Natural killer cell (primary cell): ENCODE measurements at regions not wholly inside any gene's neighbourhood (a gene's known extent, or its start where the extent isn't known, plus 50 kb on each side); places are given as distances from the start of the nearest gene placed in this dataset.

Experiments
- ATAC-seq, 3 donors: fragments of 150-1000 bp in 2 of 3; fragments of 200-7000 bp in 1 of 3; cut with Tn5 transposase; 1 replicate in 1 of 3; 2 replicates in 2 of 3; pipeline ENCODE4 v1.10.0; 2021; ENCODE audit warnings: mild to moderate bottlenecking in 2 of 3, moderate library complexity in 2 of 3
- DNase-seq, 2 donors: peaks; one replicate each; pipeline versions ENCODE4 v3.0.0 to v3.0.0-alpha.2; 2013 to 2021; ENCODE audit warnings: mixed read lengths in 1 of 2
- H3K27ac ChIP-seq: one replicate; pipeline ENCODE4 v1.5.1; 2013; ENCODE audit warnings: mild to moderate bottlenecking, low read length
- H3K27me3 ChIP-seq: one replicate; pipeline ENCODE4 v1.6.1; 2013; ENCODE audit warnings: low read length; ENCODE audit not compliant: control insufficient read depth, insufficient read depth
- H3K36me3 ChIP-seq: one replicate; pipeline ENCODE4 v1.6.1; 2013; ENCODE audit warnings: low read length; ENCODE audit not compliant: control insufficient read depth, insufficient read depth
- H3K4me1 ChIP-seq: one replicate; pipeline ENCODE4 v1.6.1; 2013; ENCODE audit warnings: low read length; ENCODE audit not compliant: control insufficient read depth, insufficient read depth
- H3K4me3 ChIP-seq: one replicate; pipeline ENCODE4 v1.5.1; 2013; ENCODE audit warnings: low read length
- H3K9me3 ChIP-seq: one replicate; pipeline ENCODE4 v1.6.1; 2013; ENCODE audit warnings: low read length; ENCODE audit not compliant: control insufficient read depth, insufficient read depth
- H3K27ac Mint-ChIP-seq, 2 donors: one replicate each; pipeline ENCODE4 v1.8.0; 2022; ENCODE audit warnings: mild to moderate bottlenecking in 2 of 2, mixed read lengths in 2 of 2, moderate library complexity in 1 of 2
- H3K27me3 Mint-ChIP-seq, 2 donors: one replicate each; pipeline ENCODE4 v1.8.0; 2022; ENCODE audit warnings: low read depth in 2 of 2, mixed read lengths in 2 of 2
- H3K36me3 Mint-ChIP-seq: one replicate; pipeline ENCODE4 v1.8.0; 2022; ENCODE audit warnings: mixed read lengths
- H3K4me1 Mint-ChIP-seq, 2 donors: one replicate each; pipeline ENCODE4 v1.8.0; 2022; ENCODE audit warnings: mixed read lengths in 2 of 2
- H3K4me3 Mint-ChIP-seq: one replicate; pipeline ENCODE4 v1.8.0; 2022; ENCODE audit warnings: mild to moderate bottlenecking, moderate library complexity, mixed read lengths
- H3K9me3 Mint-ChIP-seq, 2 donors: one replicate each; pipeline ENCODE4 v1.8.0; 2022; ENCODE audit warnings: mixed read lengths in 2 of 2
- CTCF ChIP-seq: fragments of 200-600 bp; IDR thresholded peaks from one replicate; pipeline ENCODE4 v1.8.0; 2022; ENCODE audit warnings: antibody characterized with exemption
- WGBS: methylation state at CpG from one replicate; pipeline ENCODE4 v1.1.7; 2013; ENCODE audit warnings: missing lambda C conversion rate; ENCODE audit not compliant: insufficient coverage; 5-methylcytosine and 5-hydroxymethylcytosine counted together
- intact Hi-C: fragments of 100-400 bp; cut with micrococcal nuclease; formaldehyde crosslinking; loops from one replicate; pipeline ENCODE4 v1.14.2; 2022

DNA sequence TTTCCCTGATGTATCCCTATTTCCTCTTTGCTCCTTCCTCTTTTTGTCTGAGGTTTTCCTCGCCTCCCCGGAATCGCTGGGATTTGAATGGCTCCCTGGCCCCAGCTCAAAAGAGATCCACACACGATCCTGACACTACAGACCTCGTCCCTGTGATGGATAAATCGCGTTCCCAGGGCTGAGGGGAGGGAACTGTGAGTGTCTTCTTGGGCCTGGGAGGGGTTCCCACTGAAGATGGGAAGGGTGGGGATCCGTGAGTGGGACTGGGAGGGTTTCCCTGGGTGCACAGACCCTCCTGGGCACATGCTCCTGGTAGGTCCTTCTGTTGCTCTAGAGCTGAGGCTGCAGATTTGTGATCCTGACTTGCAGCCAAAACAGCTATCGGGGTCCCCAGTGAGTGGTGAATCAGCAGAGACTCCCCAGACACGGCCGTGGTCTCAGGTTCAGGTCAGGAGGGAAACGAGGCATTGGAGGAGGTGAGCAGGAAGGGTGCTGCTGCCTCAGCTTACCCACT is 591.0 kb downstream of the PTPRU start:
- no peaks in the 10 kb centered on the region for H3K9me3 Mint-ChIP-seq
- no peak for ATAC-seq
- no peak overlapping the region for H3K27ac Mint-ChIP-seq
- DNase-seq = no peak
- no peaks in the 10 kb centered on the region for H3K9me3 ChIP-seq
- H3K4me1 Mint-ChIP-seq = no peaks in the 10 kb centered on the region
- H3K4me3 ChIP-seq = no peak overlapping the region
- no peak overlapping the region for H3K4me3 Mint-ChIP-seq
- no peak for TF ChIP-seq CTCF
- no peaks in the 10 kb centered on the region for H3K4me1 ChIP-seq
- no peak overlapping the region for H3K27ac ChIP-seq
- no peaks in the 10 kb centered on the region for H3K27me3 ChIP-seq
- no peaks in the 10 kb centered on the region for H3K36me3 ChIP-seq
- no peaks in the 10 kb centered on the region for H3K36me3 Mint-ChIP-seq
- intact Hi-C loops = no loop called here
- H3K27me3 Mint-ChIP-seq = peaks cover 6 to 8% of the 10 kb centered on the region in 2 donors
- WGBS = 63% methylated on average over 12 of the region's 12 CpGs

GRCh38 chr1:29826646-29827045 is 590.3 kb downstream of the PTPRU start:
- Histone ChIP-seq H3K4me1 (no peaks in the 10 kb centered on the region), H3K36me3 (no peaks in the 10 kb centered on the region), H3K9me3 (no peaks in the 10 kb centered on the region), H3K4me3 (no peak overlapping the region), H3K27ac (no peak overlapping the region), H3K27me3 (no peaks in the 10 kb centered on the region)
- no peak overlapping the region for H3K4me3 Mint-ChIP-seq
- no peak overlapping the region for H3K27ac Mint-ChIP-seq
- intact Hi-C loops = no loop called here
- no peaks in the 10 kb centered on the region for H3K9me3 Mint-ChIP-seq
- 84% methylated on average over 5 of the region's 5 CpGs for WGBS
- peaks cover 6 to 7% of the 10 kb centered on the region in 2 donors for H3K27me3 Mint-ChIP-seq
- DNase-seq = no peak
- no peak for TF ChIP-seq CTCF
- H3K36me3 Mint-ChIP-seq = no peaks in the 10 kb centered on the region
- no peak for ATAC-seq
- no peaks in the 10 kb centered on the region for H3K4me1 Mint-ChIP-seq

DNA sequence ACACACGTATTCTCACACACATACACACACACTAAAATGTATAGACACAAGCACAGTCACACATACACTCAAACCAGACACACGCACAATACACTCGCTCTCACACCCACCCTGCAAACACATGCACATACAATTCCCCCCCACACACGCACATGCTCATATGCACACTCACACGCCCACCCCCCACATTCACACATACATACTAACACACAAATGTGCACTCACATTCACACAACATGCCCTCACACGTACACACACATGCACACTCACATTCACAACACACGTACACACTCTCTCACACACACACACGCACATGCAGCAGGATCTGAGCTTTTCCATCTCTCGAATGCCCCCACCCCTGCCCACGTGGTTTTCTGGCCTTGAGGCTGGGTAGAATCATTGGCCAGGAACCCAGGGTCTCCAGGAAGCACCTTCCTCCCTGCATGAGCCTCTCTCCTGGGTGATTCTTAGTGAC is 589.7 kb downstream of the PTPRU start:
- no peaks in the 10 kb centered on the region for H3K36me3 ChIP-seq
- intact Hi-C loops = no loop called here
- no peak for TF ChIP-seq CTCF
- H3K4me1 ChIP-seq = no peaks in the 10 kb centered on the region
- whole genome bisulfite sequencing = 86% methylated on average over 10 of the region's 10 CpGs
- DNase-seq (no peak), ATAC-seq (peak in 1 of 3 donors; percentile 11)
- no peaks in the 10 kb centered on the region for H3K4me1 Mint-ChIP-seq
- H3K9me3 Mint-ChIP-seq = no peaks in the 10 kb centered on the region
- no peaks in the 10 kb centered on the region for H3K27me3 ChIP-seq
- H3K27me3 Mint-ChIP-seq = peaks cover 7 to 12% of the 10 kb centered on the region in 2 donors
- no peaks in the 10 kb centered on the region for H3K9me3 ChIP-seq
- no peaks in the 10 kb centered on the region for H3K36me3 Mint-ChIP-seq
- no peak overlapping the region for H3K4me3 ChIP-seq
- no peak overlapping the region for H3K27ac Mint-ChIP-seq
- no peak overlapping the region for H3K4me3 Mint-ChIP-seq
- no peak overlapping the region for H3K27ac ChIP-seq

- H3K9me3 ChIP-seq = no peaks in the 10 kb centered on the region
- DNase-seq (no peak), ATAC-seq (peak in 1 of 3 donors; percentile 21)
- TF ChIP-seq CTCF = no peak
- H3K4me3 ChIP-seq = no peak overlapping the region
- peaks cover 12 to 15% of the 10 kb centered on the region in 2 donors for H3K27me3 Mint-ChIP-seq
- H3K27ac Mint-ChIP-seq = no peak overlapping the region
- H3K27ac ChIP-seq = no peak overlapping the region
- H3K4me3 Mint-ChIP-seq = no peak overlapping the region
- no peaks in the 10 kb centered on the region for H3K9me3 Mint-ChIP-seq
- H3K4me1 Mint-ChIP-seq = no peaks in the 10 kb centered on the region
- no peaks in the 10 kb centered on the region for H3K36me3 ChIP-seq
- H3K4me1 ChIP-seq = no peaks in the 10 kb centered on the region
- 87% methylated on average over 15 of the region's 15 CpGs for WGBS
- H3K36me3 Mint-ChIP-seq = no peaks in the 10 kb centered on the region
- no peaks in the 10 kb centered on the region for H3K27me3 ChIP-seq
- intact Hi-C loops = no loop called here
These were observed 589.1 kb downstream of the PTPRU start for GRCh38 chr1:29825274-29825940.
